Left cardiac atrium (tissue), 4 donors: ENCODE measurements at regions not wholly inside any gene's neighbourhood (a gene's known extent, or its start where the extent isn't known, plus 50 kb on each side); places are given as distances from the start of the nearest gene placed in this dataset.

Experiments used
- ATAC-seq, 2 donors: fragments of 200-7000 bp; cut with Tn5 transposase; one replicate each; pipeline ENCODE4 v1.9.1; 2020; ENCODE audit warnings: mild to moderate bottlenecking in 2 of 2, moderate library complexity in 2 of 2
- DNase-seq: peaks from one replicate; pipeline ENCODE4 v3.0.0-alpha.2; 2020
- intact Hi-C, 2 donors: fragments of 100-400 bp; cut with DNase I; formaldehyde crosslinking; loops; one replicate each; pipeline versions ENCODE4 v1.14.1 to v1.15.1; 2022 to 2023
- donor health status: DM: no; HTN: yes; CAD: no.
- donor health status: DM: no; HTN: yes; CAD: no; lungs with severe emphysema.
- donor health status: DM: yes; HTN: yes; CAD: no.
- donor health status: Dilated cardiomyopathy.

DNA sequence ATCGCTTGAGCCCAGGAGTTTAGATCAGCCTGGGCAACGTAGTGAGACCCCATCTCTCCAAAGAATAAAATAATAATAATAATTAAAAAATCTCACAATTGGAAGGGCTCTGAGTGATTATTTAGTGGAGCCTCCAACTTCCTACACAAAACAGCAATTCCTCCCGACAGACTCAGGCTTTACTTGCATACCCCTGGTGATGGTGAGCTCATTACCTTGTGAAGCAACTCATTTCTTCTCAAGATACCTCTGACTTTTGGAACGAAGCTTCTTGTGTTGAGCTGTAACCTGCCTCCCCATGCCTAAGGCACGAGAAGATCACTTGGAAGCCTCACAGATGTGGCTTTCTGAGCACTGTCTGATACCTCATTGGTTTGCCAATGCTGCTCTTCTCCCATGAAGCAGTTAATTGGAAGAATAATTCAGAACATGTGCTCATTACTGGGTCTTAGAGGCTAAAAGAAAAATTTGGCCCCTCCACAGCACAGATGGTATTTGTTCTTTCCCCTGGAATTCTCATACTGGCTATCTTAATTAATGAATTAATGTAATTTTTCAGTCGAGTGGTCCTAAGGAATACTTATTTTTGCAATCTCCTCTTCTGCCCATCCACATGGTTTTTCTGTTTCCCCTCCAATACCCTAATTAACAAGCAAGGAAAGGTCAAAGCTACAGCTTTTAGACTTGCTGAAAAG lies 769.0 kb downstream of the TYW1 start:
- DNase-seq (no peak), ATAC-seq (no peak)
- intact Hi-C loops, result no loop called here

GRCh38 chr7:67766906-67767410 lies 770.3 kb downstream of the TYW1 start:
- ATAC-seq, result no peak
- DNase-seq, result no peak
- intact Hi-C loops, result no loop called here

DNA sequence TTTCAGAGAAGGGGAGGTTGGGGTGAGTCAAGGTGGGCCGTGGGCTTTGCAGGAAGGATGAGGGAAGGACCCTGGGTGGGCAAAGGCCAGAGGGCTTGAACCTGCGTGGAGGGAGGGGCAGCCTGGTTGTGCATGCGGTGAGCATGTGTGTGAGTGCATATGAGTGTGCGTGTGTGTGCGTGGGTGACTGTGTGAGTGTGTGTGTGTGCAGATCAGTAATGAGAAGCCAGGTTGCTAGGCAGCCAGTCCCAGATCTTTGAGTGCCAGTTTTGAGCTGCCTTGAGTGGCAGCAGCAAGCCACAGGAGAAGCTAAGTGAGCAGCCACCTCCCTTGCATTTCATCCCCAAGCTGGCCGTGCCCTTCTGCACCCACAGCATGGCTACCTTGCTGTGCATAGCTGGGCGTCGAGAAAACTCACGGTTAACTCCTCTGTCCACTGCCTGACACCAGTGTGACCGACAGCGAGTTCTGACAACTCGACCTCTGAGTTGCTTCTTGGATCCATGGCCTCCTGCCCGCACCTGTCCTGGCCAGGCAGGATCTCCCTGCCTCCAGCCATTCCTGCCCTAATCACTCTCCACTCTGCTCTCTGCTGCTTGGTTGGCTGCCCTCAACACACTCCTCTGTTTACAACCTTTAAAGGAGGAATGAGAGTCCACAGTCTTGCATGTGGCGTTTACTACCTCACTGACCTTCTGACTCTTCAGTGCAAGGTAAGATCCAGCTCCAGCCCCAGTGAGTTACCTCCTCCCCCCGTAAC lies 775.4 kb downstream of the TYW1 start:
- ATAC-seq (no peak), DNase-seq (no peak)
- intact Hi-C loops, result no loop called here

DNA sequence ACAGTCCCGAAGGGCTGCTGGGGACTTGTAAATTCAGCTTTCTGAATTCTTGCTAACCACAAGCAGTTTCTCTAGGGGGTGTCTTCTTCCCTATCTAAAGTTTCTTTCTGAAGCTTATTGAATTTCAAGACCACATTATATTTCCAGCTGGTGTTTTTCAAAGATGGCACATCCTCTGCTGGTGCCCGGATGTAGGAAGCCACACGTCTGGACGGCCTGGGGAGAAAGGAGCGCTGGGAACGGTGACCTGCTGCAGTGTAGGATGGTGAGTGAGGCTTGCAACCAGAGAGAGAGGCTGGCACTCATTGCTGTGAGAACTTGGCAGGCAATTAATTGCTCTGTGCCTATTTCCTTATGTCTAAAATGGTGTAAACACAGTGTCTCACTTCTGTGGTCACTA lies 776.4 kb downstream of the TYW1 start:
- intact Hi-C loops, result no loop called here
- DNase-seq (no peak), ATAC-seq (no peak)

DNA sequence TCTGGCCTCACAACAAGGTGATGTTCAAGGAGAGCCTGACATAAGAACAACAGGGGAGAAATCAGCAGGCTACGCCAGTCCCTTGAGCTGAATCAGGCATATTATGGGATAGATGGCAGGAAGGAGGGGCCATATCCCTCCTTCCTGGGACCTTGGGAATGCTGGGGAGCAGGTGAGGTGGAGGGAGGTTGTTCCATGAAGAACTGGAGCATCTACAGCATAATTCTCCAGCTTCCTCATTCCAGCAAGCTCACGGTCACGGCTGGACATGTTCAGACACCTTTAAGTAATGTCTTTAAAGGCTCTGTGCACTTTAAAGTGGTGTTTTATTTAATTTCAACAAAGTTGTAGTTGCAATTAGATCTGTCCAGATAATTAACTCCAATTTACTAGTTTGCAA lies 780.5 kb downstream of the TYW1 start:
- ATAC-seq, result no peak
- intact Hi-C loops, result no loop called here
- DNase-seq, result no peak

- no peak for ATAC-seq
- DNase-seq, result no peak
- intact Hi-C loops, result no loop called here
Observed at GRCh38 chr7:67781841-67782240, 785.2 kb downstream of the TYW1 start.

GRCh38 chr7:67786021-67786420 lies 789.4 kb downstream of the TYW1 start:
- ATAC-seq (no peak), DNase-seq (no peak)
- intact Hi-C loops, result no loop called here

DNA sequence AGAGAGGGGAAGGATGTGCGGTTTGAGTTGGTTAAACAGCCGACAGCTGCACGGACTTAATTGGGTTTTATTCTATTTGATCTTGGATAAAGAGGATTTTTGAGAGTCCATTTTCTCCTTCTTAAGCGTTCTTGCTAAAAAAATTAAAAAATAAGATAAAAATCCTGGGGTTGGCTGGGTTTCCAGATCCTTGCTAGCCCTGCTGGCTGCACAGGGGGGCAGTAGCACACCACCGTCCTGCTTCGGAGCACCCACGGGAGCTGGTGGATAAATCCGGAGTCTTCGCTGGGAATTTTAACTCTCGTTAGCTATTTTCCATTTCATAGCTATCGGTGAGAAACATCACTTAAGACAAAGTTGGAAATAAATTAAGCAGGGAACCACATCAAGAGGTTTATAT lies 792.0 kb downstream of the TYW1 start:
- no peak for DNase-seq
- no peak for ATAC-seq
- intact Hi-C loops, result no loop called here

GRCh38 chr7:67791918-67792317 lies 795.3 kb downstream of the TYW1 start:
- no peak for ATAC-seq
- intact Hi-C loops, result no loop called here
- no peak for DNase-seq

DNA sequence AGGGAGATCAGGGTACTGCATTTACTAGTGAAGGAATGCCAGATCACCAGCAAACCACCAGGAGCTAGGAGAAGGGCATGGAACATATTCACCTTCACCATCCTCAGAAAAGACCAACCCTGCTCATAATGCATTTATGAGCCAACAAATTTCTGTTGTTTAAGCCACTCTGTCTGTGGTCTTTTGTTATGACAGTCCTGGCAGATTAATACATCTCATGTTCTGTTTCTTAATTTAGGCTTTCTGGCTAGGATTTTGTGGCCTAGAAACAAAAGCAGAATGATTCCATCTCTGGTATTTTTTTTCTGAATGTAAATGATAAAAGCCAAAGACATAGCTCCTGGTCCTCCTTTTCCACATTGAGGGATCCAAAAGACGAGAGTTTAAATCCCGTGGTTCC lies 797.9 kb downstream of the TYW1 start:
- no peak for DNase-seq
- intact Hi-C loops, result no loop called here
- no peak for ATAC-seq

GRCh38 chr7:67803789-67804188 lies 807.2 kb downstream of the TYW1 start:
- no peak for DNase-seq
- intact Hi-C loops, result no loop called here
- ATAC-seq, result no peak

- DNase-seq (no peak), ATAC-seq (no peak)
- intact Hi-C loops, result no loop called here
Observed at GRCh38 chr7:67805921-67806471, 809.4 kb downstream of the TYW1 start.

DNA sequence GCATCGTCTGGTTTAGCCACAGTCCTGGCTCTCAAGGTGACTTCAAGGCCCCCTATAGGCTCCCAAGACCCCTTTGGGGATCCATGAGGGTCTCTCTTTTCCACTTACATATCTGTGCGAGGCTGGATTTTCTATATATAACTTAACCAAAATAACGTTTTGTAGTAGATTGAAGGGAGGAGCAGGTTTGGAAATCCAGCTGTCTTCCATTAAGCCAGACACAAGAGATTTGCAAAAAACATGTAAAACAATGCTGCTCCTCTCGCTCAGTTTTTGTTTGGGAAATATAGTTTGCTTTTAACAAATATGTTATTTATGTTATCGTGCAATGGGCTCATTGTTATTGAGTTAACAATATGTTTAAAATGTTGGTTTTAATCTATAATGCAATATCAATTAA lies 811.2 kb downstream of the TYW1 start:
- no peak for DNase-seq

DNA sequence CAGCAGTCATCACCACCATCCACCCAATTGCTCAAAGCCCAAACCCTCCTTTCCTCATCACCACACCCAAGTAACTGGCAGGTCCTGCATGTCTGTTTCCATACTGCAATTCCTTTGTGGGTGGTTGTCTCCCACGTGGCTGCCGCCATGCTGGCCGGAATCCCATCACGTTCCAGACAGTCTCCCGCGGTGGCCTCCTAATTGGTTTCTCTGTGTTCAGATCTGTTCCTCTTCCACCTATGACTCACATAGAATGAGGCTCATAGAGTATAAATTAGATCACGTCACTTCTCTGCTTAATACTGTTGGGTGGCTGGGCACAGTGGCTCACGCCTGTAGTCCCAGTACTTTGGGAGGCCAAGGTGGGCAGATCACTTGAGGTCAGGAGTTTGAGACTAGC lies 813.0 kb downstream of the TYW1 start:
- no peak for DNase-seq
- intact Hi-C loops, result no loop called here
- no peak for ATAC-seq

More for the DNA sequence above, 811.2 kb downstream of the TYW1 start:
- intact Hi-C loops, result no loop called here
- no peak for ATAC-seq

- intact Hi-C loops, result no loop called here
Observed at GRCh38 chr7:67813621-67814292, 817.1 kb downstream of the TYW1 start.

DNA sequence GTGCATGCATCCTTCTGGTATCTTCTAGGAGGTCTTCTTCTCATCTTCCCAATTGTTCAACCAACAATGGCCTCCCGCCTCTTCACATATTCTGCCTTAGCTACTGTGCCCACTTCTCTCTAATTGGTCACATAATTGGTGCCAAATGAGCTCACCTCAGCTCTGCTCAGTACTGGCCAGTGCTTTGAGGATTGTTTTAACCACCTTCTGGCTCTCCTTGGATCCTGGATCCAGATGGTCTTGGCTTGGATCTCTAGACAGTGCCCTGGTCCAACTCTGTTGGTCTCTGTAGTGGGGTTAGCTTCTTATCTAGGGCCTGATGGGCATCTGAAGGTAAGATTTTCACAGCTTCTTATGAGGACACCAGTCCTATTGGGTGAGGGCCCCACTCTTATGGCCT lies 820.8 kb downstream of the TYW1 start:
- DNase-seq (no peak), ATAC-seq (no peak)
- intact Hi-C loops, result no loop called here

More at GRCh38 chr7:67813621-67814292, 817.1 kb downstream of the TYW1 start:
- DNase-seq (no peak), ATAC-seq (no peak)

DNA sequence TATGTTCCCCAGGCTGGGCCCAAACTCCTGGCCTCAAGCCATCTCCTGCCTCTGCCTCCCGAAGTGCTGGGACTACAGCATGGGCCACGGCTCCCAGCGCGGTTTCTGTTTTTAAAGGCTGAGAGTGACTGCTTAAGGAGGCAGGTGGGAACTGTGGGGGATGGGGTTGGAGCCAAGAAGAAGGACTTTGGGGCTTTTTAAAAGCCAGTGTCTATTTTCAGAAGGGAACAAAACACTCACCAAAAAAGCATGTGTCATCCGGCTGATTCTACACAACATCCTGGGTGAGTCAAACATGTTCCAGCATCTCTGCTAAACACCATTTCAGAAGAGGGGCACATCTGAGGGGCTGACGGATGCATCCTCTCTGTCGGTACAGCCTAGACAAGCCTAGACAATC lies 824.5 kb downstream of the TYW1 start:
- no peak for DNase-seq
- ATAC-seq, result no peak
- intact Hi-C loops, result no loop called here

GRCh38 chr7:67823345-67823744 lies 826.7 kb downstream of the TYW1 start:
- no peak for ATAC-seq
- intact Hi-C loops, result no loop called here
- DNase-seq, result no peak

DNA sequence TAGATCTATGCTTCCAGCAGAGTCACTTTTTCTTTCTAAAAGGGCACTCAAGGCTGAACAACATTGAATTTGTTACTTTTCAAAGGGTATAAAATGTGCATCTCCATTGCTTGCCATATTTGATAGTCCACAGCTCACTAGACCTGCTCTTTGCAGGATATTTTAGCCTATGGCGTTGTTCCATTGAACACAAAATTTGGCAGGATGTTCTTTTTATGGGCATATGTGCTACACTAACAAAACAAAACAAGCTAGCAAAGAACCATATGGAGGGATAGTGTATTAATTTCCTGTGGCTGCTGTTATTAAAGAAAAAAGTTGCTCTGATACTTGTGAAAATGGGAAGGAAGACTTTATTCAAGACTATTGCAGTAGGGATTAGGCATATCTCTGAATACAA lies 828.7 kb downstream of the TYW1 start:
- DNase-seq (no peak), ATAC-seq (no peak)
- intact Hi-C loops, result no loop called here

DNA sequence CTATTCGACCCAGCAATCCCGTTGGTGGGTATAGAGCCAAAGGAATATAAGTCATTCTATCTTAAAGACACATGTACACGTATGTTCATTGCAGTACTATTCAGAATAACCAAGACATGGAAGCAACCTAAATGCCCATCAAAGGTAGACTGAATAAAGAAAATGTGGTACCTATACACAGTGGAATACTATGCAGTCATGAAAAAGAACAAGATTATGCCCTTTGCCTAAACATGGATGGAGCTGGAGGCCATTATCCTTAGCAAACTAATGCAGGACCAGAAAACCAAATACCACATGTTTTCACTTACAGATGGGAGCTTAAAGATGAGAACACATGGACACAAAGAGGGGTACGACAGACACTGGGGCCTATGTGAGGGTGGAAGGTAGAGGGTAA lies 845.3 kb downstream of the TYW1 start:
- intact Hi-C loops, result no loop called here
- DNase-seq (no peak), ATAC-seq (no peak)
